Cardiac muscle cell (in vitro differentiated cells and primary cell): ENCODE measurements at regions not wholly inside any gene's neighbourhood (a gene's known extent, or its start where the extent isn't known, plus 50 kb on each side); places are given as distances from the start of the nearest gene placed in this dataset.

Experiments used
- DNase-seq, 2 donors: peaks; one replicate each; pipeline versions ENCODE4 v3.0.0 to v3.0.0-alpha.2; 2010 to 2017; ENCODE audit warnings: low read depth in 1 of 2, low spot score in 1 of 2
- H3K27ac ChIP-seq: fragments of 200-600 bp; sonication (generic); 2 replicates; pipeline ENCODE4 v1.5.1; 2016
- H3K27me3 ChIP-seq: fragments of 200-600 bp; sonication (generic); 2 replicates; pipeline ENCODE4 v1.6.0; 2016; ENCODE audit warnings: control low read depth
- H3K36me3 ChIP-seq: fragments of 200-600 bp; sonication (generic); 2 replicates; pipeline ENCODE4 v1.5.1; 2016; ENCODE audit warnings: control low read depth
- H3K4me1 ChIP-seq: fragments of 200-600 bp; sonication (generic); 2 replicates; pipeline ENCODE4 v1.8.1; 2017; ENCODE audit warnings: low read depth, mild to moderate bottlenecking, mixed run types
- H3K4me3 ChIP-seq: fragments of 200-600 bp; sonication (generic); 2 replicates; pipeline ENCODE4 v1.5.1; 2016; ENCODE audit warnings: mild to moderate bottlenecking
- H3K9me3 ChIP-seq: fragments of 200-600 bp; sonication (generic); 2 replicates; pipeline ENCODE4 v1.5.1; 2017; ENCODE audit warnings: low read depth, mild to moderate bottlenecking, control low read depth
- CTCF ChIP-seq: IDR thresholded peaks from 2 replicates; pipeline ENCODE4 v1.5.1; 2012; ENCODE audit warnings: low read depth, mild to moderate bottlenecking, low read length

- no peak overlapping the region for H3K27ac ChIP-seq
- H3K4me3 ChIP-seq, result no peak overlapping the region
- no peaks in the 10 kb centered on the region for H3K36me3 ChIP-seq
- no peak for DNase-seq
- H3K27me3 ChIP-seq, result no peaks in the 10 kb centered on the region
- no peak for TF ChIP-seq CTCF
- no peaks in the 10 kb centered on the region for H3K9me3 ChIP-seq
- H3K4me1 ChIP-seq, result no peaks in the 10 kb centered on the region
Observed at GRCh38 chrX:151860827-151861226, 51.9 kb upstream of the MAGEA4 start.
